ENCODE measurements at regions not wholly inside any gene's neighbourhood (a gene's known extent, or its start where the extent isn't known, plus 50 kb on each side); places are given as distances from the start of the nearest gene placed in this dataset.

- H3K4me3 ChIP-seq (ENCODE audit: low read length) = no peak overlapping the region
- no peaks in the 10 kb centered on the region for H3K9me3 ChIP-seq (ENCODE audit: low read length)
- H3K27ac ChIP-seq (ENCODE audit: low read length) = no peak overlapping the region
- H3F3A ChIP-seq (ENCODE audit: insufficient read depth, low read length, poor library complexity, severe bottlenecking) = no peaks in the 10 kb centered on the region
- H4K20me1 ChIP-seq (ENCODE audit: insufficient read depth) = no peaks in the 10 kb centered on the region
- H3K9me2 ChIP-seq (ENCODE audit: insufficient read depth, low read length) = no peaks in the 10 kb centered on the region
- no peak overlapping the region for H3K4me2 ChIP-seq (ENCODE audit: low read length)
- no peak overlapping the region for H2AFZ ChIP-seq (ENCODE audit: low read depth, low read length)
- no peaks in the 10 kb centered on the region for H3K79me2 ChIP-seq (replicated peaks; ENCODE audit: insufficient read depth, low read length)
- TF ChIP-seq EP300 (conservative IDR thresholded peaks at IDR 0.05; ENCODE audit: poor library complexity, severe bottlenecking) (no peak), REST (IDR thresholded peaks at IDR 0.05; ENCODE audit: borderline replicate concordance) (no peak), TAF1 (IDR thresholded peaks at IDR 0.05; ENCODE audit: low read depth) (no peak), CTCF (IDR thresholded peaks at IDR 0.05; ENCODE audit: poor library complexity, severe bottlenecking) (no peak), EZH2 (IDR thresholded peaks at IDR 0.05; ENCODE audit: borderline replicate concordance, insufficient read depth, low read length, poor library complexity, severe bottlenecking) (no peak), MXI1 (conservative IDR thresholded peaks at IDR 0.05; ENCODE audit: poor library complexity, severe bottlenecking) (no peak), POLR2AphosphoS5 (IDR thresholded peaks at IDR 0.05) (no peak), SMC3 (conservative IDR thresholded peaks at IDR 0.05; ENCODE audit: poor library complexity) (no peak), RAD21 (conservative IDR thresholded peaks at IDR 0.05) (no peak)
- H3K9ac ChIP-seq (ENCODE audit: low read length) = no peak overlapping the region
- no peaks in the 10 kb centered on the region for H3K36me3 ChIP-seq (ENCODE audit: insufficient read depth, low read length)
- no peaks in the 10 kb centered on the region for H3K27me3 ChIP-seq (ENCODE audit: insufficient read depth, low read depth, low read length)
These were observed 871.4 kb downstream of the C12orf50 start for GRCh38 chr12:87157791-87158190.

GRCh38 chr12:87155621-87156020, 873.6 kb downstream of the C12orf50 start:
- Histone ChIP-seq H4K20me1 (ENCODE audit: insufficient read depth) (no peaks in the 10 kb centered on the region), H2AFZ (ENCODE audit: low read depth, low read length) (no peak overlapping the region), H3K4me2 (ENCODE audit: low read length) (no peak overlapping the region), H3K9me2 (ENCODE audit: insufficient read depth, low read length) (no peaks in the 10 kb centered on the region), H3K36me3 (ENCODE audit: insufficient read depth, low read length) (no peaks in the 10 kb centered on the region), H3K27ac (ENCODE audit: low read length) (no peak overlapping the region), H3K9ac (ENCODE audit: low read length) (no peak overlapping the region), H3F3A (ENCODE audit: insufficient read depth, low read length, poor library complexity, severe bottlenecking) (no peaks in the 10 kb centered on the region), H3K79me2 (replicated peaks; ENCODE audit: insufficient read depth, low read length) (no peaks in the 10 kb centered on the region), H3K9me3 (ENCODE audit: low read length) (no peaks in the 10 kb centered on the region), H3K4me3 (ENCODE audit: low read length) (no peak overlapping the region), H3K27me3 (ENCODE audit: insufficient read depth, low read depth, low read length) (no peaks in the 10 kb centered on the region)
- no peak for TF ChIP-seq CTCF (IDR thresholded peaks at IDR 0.05; ENCODE audit: poor library complexity, severe bottlenecking)
- no peak for TF ChIP-seq SMC3 (conservative IDR thresholded peaks at IDR 0.05; ENCODE audit: poor library complexity)
- TF ChIP-seq EZH2 (IDR thresholded peaks at IDR 0.05; ENCODE audit: borderline replicate concordance, insufficient read depth, low read length, poor library complexity, severe bottlenecking) = no peak
- no peak for TF ChIP-seq REST (IDR thresholded peaks at IDR 0.05; ENCODE audit: borderline replicate concordance)
- TF ChIP-seq RAD21 (conservative IDR thresholded peaks at IDR 0.05) = no peak
- no peak for TF ChIP-seq MXI1 (conservative IDR thresholded peaks at IDR 0.05; ENCODE audit: poor library complexity, severe bottlenecking)
- TF ChIP-seq POLR2AphosphoS5 (IDR thresholded peaks at IDR 0.05) = no peak

All from neural cell (in vitro differentiated cells).